ENCODE measurements at regions not wholly inside any gene's neighbourhood (a gene's known extent, or its start where the extent isn't known, plus 50 kb on each side); places are given as distances from the start of the nearest gene placed in this dataset.
A peak's percentile ranks its signal among the peaks of the same experiment; 100 is the strongest.

GRCh38 chr2:120939595-120940318 lies 204.1 kb downstream of the GLI2 start:
- no peak for DNase-seq

- DNase-seq = no peak
Observed at GRCh38 chr2:120940319-120940696, 204.6 kb downstream of the GLI2 start.

GRCh38 chr2:120940726-120941256 lies 205.1 kb downstream of the GLI2 start:
- no peak for DNase-seq

GRCh38 chr2:120941571-120942120 lies 206.0 kb downstream of the GLI2 start:
- DNase-seq = no peak

GRCh38 chr2:120942658-120943057 lies 207.0 kb downstream of the GLI2 start:
- no peak for DNase-seq

GRCh38 chr2:120943403-120944034 lies 207.9 kb downstream of the GLI2 start:
- DNase-seq = no peak

GRCh38 chr2:120944575-120944974 lies 208.9 kb downstream of the GLI2 start:
- DNase-seq = no peak

GRCh38 chr2:120945091-120945490 lies 209.4 kb downstream of the GLI2 start:
- DNase-seq = no peak

GRCh38 chr2:120945832-120946499 lies 210.3 kb downstream of the GLI2 start:
- no peak for DNase-seq

- DNase-seq = no peak
Observed at GRCh38 chr2:120947327-120947726, 211.7 kb downstream of the GLI2 start.

- no peak for DNase-seq
Observed at GRCh38 chr2:120947982-120948661, 212.5 kb downstream of the GLI2 start.

GRCh38 chr2:120948662-120949011 lies 213.0 kb downstream of the GLI2 start:
- DNase-seq = no peak

- peak in 1 of 2 experiments; percentile 7 for DNase-seq
Observed at GRCh38 chr2:120949027-120949956, 213.6 kb downstream of the GLI2 start.

GRCh38 chr2:120949957-120950590 lies 214.4 kb downstream of the GLI2 start:
- no peak for DNase-seq

GRCh38 chr2:120951693-120952092 lies 216.0 kb downstream of the GLI2 start:
- no peak for DNase-seq

GRCh38 chr2:120952318-120952717 lies 216.7 kb downstream of the GLI2 start:
- DNase-seq = no peak

GRCh38 chr2:120953066-120953756 lies 217.5 kb downstream of the GLI2 start:
- no peak for DNase-seq

GRCh38 chr2:120953843-120954584 lies 218.3 kb downstream of the GLI2 start:
- no peak for DNase-seq

- DNase-seq = no peak
Observed at GRCh38 chr2:120954939-120955338, 219.3 kb downstream of the GLI2 start.

GRCh38 chr2:120955427-120955826 lies 219.8 kb downstream of the GLI2 start:
- no peak for DNase-seq

Measured in activated CD4-positive, alpha-beta T cell treated with anti-CD3 and anti-CD28 coated beads, Interleukin-2, amount 50 U/mL, for 48 hours (primary cell).